ENCODE measurements at regions not wholly inside any gene's neighbourhood (a gene's known extent, or its start where the extent isn't known, plus 50 kb on each side); places are given as distances from the start of the nearest gene placed in this dataset.
A peak's percentile ranks its signal among the peaks of the same experiment; 100 is the strongest.

- TF ChIP-seq, protein P1, sequence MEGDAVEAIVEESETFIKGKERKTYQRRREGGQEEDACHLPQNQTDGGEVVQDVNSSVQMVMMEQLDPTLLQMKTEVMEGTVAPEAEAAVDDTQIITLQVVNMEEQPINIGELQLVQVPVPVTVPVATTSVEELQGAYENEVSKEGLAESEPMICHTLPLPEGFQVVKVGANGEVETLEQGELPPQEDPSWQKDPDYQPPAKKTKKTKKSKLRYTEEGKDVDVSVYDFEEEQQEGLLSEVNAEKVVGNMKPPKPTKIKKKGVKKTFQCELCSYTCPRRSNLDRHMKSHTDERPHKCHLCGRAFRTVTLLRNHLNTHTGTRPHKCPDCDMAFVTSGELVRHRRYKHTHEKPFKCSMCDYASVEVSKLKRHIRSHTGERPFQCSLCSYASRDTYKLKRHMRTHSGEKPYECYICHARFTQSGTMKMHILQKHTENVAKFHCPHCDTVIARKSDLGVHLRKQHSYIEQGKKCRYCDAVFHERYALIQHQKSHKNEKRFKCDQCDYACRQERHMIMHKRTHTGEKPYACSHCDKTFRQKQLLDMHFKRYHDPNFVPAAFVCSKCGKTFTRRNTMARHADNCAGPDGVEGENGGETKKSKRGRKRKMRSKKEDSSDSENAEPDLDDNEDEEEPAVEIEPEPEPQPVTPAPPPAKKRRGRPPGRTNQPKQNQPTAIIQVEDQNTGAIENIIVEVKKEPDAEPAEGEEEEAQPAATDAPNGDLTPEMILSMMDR (IDR thresholded peaks at IDR 0.05), result no peak
- TF ChIP-seq POLR2AphosphoS5 (IDR thresholded peaks at IDR 0.05) (no peak), POLR2A (IDR thresholded peaks at IDR 0.05) (no peak)
- WGBS, result 87% methylated on average over 2 of the region's 2 CpGs
- Histone ChIP-seq H3K9me3 (no peaks in the 10 kb centered on the region), H3K36me3 (no peaks in the 10 kb centered on the region), H3K27ac (no peak overlapping the region), H3K4me1 (replicated peaks) (no peaks in the 10 kb centered on the region), H3K27me3 (replicated peaks; ENCODE audit: insufficient read depth) (no peaks in the 10 kb centered on the region), H3K4me3 (no peak overlapping the region)
- intact Hi-C loops (cut with DNase I), result no loop called here
- no peak for DNase-seq (ENCODE audit: low spot score)
Measured at GRCh38 chr5:58073243-58073642, 386.6 kb downstream of the PLK2 start.

DNA sequence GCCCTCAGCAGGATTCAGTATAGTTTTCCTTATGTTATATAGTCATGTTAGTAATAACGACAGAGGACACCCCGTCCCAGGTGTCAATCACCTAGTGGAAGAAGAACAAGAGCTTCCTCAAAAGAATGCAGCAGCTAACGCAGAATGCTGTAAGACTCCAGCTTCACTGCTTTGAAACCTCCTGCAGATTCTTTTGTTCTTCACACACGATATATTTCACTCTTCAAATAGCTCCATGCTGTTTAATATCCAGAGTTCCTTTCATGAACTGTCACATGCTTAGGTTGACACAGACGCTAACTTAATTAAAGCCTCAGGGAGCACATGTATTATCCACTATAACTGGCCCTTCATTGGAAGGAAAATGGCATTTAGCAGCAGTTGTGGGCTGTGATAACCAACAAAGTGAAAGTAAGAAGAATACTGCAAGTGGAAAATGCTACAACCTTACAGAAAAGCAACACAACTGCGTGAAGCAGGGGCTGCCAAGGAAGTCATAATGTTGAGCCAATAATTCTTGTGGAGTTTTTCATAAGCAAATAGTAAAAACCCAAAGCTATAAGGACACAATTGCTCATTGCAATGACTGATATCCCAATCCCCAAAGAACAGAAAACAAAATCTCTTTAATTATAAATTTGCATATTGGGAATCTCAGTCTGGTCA, 387.5 kb downstream of the PLK2 start:
- WGBS, result 25% methylated on average over 6 of the region's 6 CpGs
- intact Hi-C loops (cut with DNase I), result no loop called here
- H3K36me3 ChIP-seq, result no peaks in the 10 kb centered on the region
- no peaks in the 10 kb centered on the region for H3K27me3 ChIP-seq (replicated peaks; ENCODE audit: insufficient read depth)
- no peak for DNase-seq (ENCODE audit: low spot score)
- no peaks in the 10 kb centered on the region for H3K9me3 ChIP-seq
- TF ChIP-seq POLR2A (IDR thresholded peaks at IDR 0.05) (no peak), POLR2AphosphoS5 (IDR thresholded peaks at IDR 0.05) (no peak)
- TF ChIP-seq, protein P1 (IDR thresholded peaks at IDR 0.05), result no peak
- H3K4me3 ChIP-seq, result no peak overlapping the region
- H3K4me1 ChIP-seq (replicated peaks), result no peaks in the 10 kb centered on the region
- no peak overlapping the region for H3K27ac ChIP-seq

- no peak for DNase-seq (ENCODE audit: low spot score)
- H3K9me3 ChIP-seq, result no peaks in the 10 kb centered on the region
- H3K4me1 ChIP-seq (replicated peaks), result no peaks in the 10 kb centered on the region
- H3K4me3 ChIP-seq, result no peak overlapping the region
- TF ChIP-seq POLR2A (IDR thresholded peaks at IDR 0.05), result no peak
- TF ChIP-seq, protein P1 (IDR thresholded peaks at IDR 0.05), result no peak
- no peak for TF ChIP-seq POLR2AphosphoS5 (IDR thresholded peaks at IDR 0.05)
- no peak overlapping the region for H3K27ac ChIP-seq
- WGBS, result 92% methylated on average over 4 of the region's 4 CpGs
- intact Hi-C loops (cut with DNase I), result no loop called here
- H3K36me3 ChIP-seq, result no peaks in the 10 kb centered on the region
- H3K27me3 ChIP-seq (replicated peaks; ENCODE audit: insufficient read depth), result no peaks in the 10 kb centered on the region
Measured at GRCh38 chr5:58071566-58071965, 388.3 kb downstream of the PLK2 start.

DNA sequence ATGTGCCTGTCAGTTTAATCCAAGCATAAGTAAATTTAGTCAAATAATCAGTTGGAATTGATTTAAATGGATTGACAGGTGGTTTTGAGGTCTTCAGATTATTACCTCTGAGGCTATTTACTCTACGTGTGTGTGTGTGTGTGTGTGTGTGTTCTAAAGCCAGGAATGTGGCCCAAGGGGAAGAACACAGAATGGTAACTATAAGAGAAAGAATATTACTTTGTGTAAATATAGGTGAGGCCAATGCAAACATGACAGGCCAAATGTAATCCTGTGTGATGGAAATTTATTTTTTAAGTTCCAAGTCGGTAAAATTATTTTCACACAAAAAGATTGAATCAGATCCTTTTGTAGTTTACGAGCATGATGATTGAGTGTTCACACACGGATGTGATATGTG, 390.0 kb downstream of the PLK2 start:
- no peaks in the 10 kb centered on the region for H3K9me3 ChIP-seq
- H3K36me3 ChIP-seq, result no peaks in the 10 kb centered on the region
- intact Hi-C loops (cut with DNase I), result no loop called here
- no peak overlapping the region for H3K27ac ChIP-seq
- no peaks in the 10 kb centered on the region for H3K27me3 ChIP-seq (replicated peaks; ENCODE audit: insufficient read depth)
- peak; percentile 24 for TF ChIP-seq POLR2AphosphoS5 (IDR thresholded peaks at IDR 0.05)
- TF ChIP-seq, protein P1 (IDR thresholded peaks at IDR 0.05), result no peak
- DNase-seq (ENCODE audit: low spot score), result peak; percentile 34
- H3K4me3 ChIP-seq, result no peak overlapping the region
- WGBS, result 42% methylated on average over 4 of the region's 4 CpGs
- H3K4me1 ChIP-seq (replicated peaks), result no peaks in the 10 kb centered on the region

GRCh38 chr5:58069016-58069705, 390.7 kb downstream of the PLK2 start:
- intact Hi-C loops (cut with DNase I), result no loop called here
- H3K27ac ChIP-seq, result no peak overlapping the region
- TF ChIP-seq, protein P1 (IDR thresholded peaks at IDR 0.05), result no peak
- no peak for DNase-seq (ENCODE audit: low spot score)
- H3K27me3 ChIP-seq (replicated peaks; ENCODE audit: insufficient read depth), result no peaks in the 10 kb centered on the region
- H3K36me3 ChIP-seq, result no peaks in the 10 kb centered on the region
- H3K4me3 ChIP-seq, result no peak overlapping the region
- WGBS, result 92% methylated on average over 31 of the region's 31 CpGs
- no peaks in the 10 kb centered on the region for H3K9me3 ChIP-seq
- no peaks in the 10 kb centered on the region for H3K4me1 ChIP-seq (replicated peaks)
